ENCODE measurements at regions not wholly inside any gene's neighbourhood (a gene's known extent, or its start where the extent isn't known, plus 50 kb on each side); places are given as distances from the start of the nearest gene placed in this dataset.

DNA sequence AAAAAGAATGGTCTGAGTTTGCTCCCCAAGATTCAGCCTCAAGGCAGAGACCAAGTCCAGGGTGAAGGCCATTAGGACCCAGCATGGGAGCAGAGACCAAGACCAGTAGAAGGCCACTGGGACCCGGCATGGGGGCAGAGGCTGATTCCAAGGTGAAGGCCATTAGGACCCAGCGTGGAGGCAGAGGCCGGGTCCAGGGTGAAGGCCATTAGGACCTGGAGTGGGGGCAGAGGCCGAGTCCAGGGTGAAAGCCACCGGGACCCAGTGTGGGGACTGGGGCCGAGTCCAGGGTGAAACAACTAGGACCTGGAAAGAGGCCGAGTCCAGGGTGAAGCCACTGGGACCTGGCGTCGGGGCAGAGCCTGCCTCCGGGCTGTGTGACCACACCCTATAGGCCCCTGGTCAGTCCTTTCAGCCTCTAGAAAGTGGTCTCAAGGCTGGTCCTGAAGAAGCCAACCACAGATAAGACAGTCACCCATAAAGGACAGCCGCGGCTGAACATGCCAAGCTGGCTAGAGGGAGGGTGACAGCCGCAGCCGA, 113.8 kb upstream of the SALL3 start (continued):
- TF ChIP-seq, protein P1, sequence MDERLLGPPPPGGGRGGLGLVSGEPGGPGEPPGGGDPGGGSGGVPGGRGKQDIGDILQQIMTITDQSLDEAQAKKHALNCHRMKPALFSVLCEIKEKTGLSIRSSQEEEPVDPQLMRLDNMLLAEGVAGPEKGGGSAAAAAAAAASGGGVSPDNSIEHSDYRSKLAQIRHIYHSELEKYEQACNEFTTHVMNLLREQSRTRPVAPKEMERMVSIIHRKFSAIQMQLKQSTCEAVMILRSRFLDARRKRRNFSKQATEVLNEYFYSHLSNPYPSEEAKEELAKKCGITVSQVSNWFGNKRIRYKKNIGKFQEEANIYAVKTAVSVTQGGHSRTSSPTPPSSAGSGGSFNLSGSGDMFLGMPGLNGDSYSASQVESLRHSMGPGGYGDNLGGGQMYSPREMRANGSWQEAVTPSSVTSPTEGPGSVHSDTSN (CRISPR knock-in tag; IDR thresholded peaks at IDR 0.05) = no peak
- TF ChIP-seq FOXA1 (IDR thresholded peaks at IDR 0.05) = no peak
- no peak for TF ChIP-seq FOXA1 (CRISPR knock-in tag; IDR thresholded peaks at IDR 0.05)
- TF ChIP-seq, protein P2, sequence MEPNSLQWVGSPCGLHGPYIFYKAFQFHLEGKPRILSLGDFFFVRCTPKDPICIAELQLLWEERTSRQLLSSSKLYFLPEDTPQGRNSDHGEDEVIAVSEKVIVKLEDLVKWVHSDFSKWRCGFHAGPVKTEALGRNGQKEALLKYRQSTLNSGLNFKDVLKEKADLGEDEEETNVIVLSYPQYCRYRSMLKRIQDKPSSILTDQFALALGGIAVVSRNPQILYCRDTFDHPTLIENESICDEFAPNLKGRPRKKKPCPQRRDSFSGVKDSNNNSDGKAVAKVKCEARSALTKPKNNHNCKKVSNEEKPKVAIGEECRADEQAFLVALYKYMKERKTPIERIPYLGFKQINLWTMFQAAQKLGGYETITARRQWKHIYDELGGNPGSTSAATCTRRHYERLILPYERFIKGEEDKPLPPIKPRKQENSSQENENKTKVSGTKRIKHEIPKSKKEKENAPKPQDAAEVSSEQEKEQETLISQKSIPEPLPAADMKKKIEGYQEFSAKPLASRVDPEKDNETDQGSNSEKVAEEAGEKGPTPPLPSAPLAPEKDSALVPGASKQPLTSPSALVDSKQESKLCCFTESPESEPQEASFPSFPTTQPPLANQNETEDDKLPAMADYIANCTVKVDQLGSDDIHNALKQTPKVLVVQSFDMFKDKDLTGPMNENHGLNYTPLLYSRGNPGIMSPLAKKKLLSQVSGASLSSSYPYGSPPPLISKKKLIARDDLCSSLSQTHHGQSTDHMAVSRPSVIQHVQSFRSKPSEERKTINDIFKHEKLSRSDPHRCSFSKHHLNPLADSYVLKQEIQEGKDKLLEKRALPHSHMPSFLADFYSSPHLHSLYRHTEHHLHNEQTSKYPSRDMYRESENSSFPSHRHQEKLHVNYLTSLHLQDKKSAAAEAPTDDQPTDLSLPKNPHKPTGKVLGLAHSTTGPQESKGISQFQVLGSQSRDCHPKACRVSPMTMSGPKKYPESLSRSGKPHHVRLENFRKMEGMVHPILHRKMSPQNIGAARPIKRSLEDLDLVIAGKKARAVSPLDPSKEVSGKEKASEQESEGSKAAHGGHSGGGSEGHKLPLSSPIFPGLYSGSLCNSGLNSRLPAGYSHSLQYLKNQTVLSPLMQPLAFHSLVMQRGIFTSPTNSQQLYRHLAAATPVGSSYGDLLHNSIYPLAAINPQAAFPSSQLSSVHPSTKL (CRISPR knock-in tag; IDR thresholded peaks at IDR 0.05) = no peak
- no peak for TF ChIP-seq MED8 (CRISPR knock-in tag; IDR thresholded peaks at IDR 0.05; ENCODE audit: insufficient replicate concordance)
- no peak for TF ChIP-seq IRF2 (CRISPR knock-in tag; IDR thresholded peaks at IDR 0.05)
- no peak for TF ChIP-seq THYN1 (CRISPR knock-in tag; IDR thresholded peaks at IDR 0.05; ENCODE audit: borderline replicate concordance, low read depth)
- TF ChIP-seq, protein P3, sequence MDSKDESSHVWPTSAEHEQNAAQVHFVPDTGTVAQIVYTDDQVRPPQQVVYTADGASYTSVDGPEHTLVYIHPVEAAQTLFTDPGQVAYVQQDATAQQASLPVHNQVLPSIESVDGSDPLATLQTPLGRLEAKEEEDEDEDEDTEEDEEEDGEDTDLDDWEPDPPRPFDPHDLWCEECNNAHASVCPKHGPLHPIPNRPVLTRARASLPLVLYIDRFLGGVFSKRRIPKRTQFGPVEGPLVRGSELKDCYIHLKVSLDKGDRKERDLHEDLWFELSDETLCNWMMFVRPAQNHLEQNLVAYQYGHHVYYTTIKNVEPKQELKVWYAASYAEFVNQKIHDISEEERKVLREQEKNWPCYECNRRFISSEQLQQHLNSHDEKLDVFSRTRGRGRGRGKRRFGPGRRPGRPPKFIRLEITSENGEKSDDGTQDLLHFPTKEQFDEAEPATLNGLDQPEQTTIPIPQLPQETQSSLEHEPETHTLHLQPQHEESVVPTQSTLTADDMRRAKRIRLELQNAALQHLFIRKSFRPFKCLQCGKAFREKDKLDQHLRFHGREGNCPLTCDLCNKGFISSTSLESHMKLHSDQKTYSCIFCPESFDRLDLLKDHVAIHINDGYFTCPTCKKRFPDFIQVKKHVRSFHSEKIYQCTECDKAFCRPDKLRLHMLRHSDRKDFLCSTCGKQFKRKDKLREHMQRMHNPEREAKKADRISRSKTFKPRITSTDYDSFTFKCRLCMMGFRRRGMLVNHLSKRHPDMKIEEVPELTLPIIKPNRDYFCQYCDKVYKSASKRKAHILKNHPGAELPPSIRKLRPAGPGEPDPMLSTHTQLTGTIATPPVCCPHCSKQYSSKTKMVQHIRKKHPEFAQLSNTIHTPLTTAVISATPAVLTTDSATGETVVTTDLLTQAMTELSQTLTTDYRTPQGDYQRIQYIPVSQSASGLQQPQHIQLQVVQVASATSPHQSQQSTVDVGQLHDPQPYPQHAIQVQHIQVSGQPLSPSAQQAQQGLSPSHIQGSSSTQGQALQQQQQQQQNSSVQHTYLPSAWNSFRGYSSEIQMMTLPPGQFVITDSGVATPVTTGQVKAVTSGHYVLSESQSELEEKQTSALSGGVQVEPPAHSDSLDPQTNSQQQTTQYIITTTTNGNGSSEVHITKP (CRISPR knock-in tag; IDR thresholded peaks at IDR 0.05; ENCODE audit: low read depth) = no peak
- no peak for TF ChIP-seq NCOR1 (IDR thresholded peaks at IDR 0.05; ENCODE audit: borderline replicate concordance, low read length)
- TF ChIP-seq ZNF431 (CRISPR knock-in tag; IDR thresholded peaks at IDR 0.05; ENCODE audit: borderline replicate concordance, low read depth) = no peak
- TF ChIP-seq GTF2F1 (IDR thresholded peaks at IDR 0.05; ENCODE audit: low read length) = no peak

All from HepG2 (cell line).